Dedifferentiated amniotic fluid mesenchymal stem cell (primary cell): ENCODE measurements at regions not wholly inside any gene's neighbourhood (a gene's known extent, or its start where the extent isn't known, plus 50 kb on each side); places are given as distances from the start of the nearest gene placed in this dataset.
A peak's percentile ranks its signal among the peaks of the same experiment; 100 is the strongest.

Experiments used
- DNase-seq: peaks from one replicate; pipeline ENCODE4 v3.0.0-alpha.2; 2016; ENCODE audit errors: extremely low spot score

DNA sequence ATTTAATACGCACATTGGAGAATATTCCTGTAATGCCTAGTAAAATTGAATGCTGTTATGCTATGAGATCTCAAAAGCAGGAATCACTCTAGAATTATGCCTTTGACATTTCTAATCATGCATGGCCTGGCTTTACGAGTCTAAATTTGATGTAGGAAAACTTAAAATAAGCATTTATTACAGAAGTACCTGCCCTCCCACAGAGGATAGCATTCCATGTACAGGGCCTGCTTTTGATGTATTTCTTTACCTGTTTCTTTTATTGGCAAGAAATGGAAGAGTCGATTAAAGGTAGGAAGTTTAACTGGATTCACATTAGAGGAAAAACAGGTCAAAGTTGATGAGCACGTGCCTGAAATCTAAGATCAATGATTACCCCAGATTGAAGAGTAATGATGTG, 219.5 kb downstream of the PCDH7 start:
- DNase-seq: no peak

DNA sequence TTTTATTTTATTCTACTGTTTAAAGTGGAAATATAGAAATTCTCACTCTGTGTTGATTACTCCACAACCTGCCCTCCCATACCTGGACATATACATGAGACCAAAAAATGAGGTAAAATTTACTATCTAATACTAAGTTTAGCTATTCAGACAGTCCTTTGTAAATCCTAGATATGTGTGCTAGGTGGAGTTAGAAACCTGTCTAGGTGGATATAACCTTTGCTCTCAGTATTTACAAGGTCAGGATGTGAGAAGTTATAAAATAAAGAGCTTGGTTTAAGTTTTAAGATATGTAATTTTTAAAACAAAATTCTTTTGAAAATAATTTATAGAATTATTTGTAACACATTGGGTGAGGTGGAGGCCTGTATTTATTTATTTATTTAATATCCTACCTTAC, 221.5 kb downstream of the PCDH7 start:
- DNase-seq: no peak

DNA sequence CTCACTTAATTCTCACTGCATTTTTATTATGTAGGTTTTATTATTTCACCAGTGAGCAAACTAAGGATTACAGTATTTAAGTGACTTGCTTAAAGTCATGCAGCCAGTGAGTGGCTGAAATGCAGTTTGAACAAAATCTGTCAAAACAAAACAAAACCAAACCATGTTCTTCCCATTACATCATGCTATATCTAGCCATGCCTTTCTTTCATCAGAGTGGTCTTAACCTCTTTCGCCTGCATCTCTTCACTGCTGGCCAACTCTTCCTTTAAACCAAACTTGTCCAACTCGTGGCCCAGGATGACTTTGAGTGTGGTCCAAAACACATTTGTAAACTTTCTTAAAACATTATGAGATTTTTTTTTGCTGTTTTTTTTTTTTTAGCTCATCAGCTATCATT, 223.2 kb downstream of the PCDH7 start:
- DNase-seq: no peak

DNA sequence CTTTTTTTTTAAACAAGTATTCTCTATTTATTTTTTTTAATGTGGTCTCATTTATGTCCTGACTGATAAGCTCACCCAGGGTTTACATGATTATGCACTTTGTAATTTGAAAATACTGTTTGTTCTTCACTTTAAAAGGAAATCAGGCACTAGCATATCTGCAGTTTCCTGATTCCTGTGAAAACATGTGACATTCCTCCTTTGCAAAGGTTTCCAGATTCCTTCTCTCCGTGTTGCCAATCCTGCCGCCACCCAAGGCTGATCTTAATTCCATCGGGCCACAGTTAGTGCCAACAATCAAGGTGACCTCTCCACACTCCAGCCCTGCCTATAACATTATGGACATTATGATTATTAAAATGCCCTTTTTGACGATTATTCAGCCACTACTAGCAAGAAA, 225.4 kb downstream of the PCDH7 start:
- no peak for DNase-seq

DNA sequence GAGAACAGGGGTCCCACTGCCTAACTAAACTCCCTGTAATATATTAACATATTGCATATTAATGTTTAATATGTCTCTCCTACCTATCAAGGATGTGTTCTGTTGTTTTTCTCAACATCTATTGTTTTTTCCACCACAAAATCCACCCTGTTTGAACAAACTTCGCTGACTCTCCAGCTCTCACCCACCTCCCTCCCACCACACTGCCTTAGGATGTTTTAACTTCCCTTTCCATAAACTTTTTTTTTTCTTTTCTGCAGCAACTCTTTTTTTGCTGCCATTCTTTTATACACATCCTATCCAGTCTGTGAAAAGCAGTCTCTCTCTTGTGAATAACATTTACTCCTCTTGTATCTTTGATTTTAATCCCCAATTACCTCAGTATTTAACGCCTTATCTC, 226.1 kb downstream of the PCDH7 start:
- no peak for DNase-seq

DNA sequence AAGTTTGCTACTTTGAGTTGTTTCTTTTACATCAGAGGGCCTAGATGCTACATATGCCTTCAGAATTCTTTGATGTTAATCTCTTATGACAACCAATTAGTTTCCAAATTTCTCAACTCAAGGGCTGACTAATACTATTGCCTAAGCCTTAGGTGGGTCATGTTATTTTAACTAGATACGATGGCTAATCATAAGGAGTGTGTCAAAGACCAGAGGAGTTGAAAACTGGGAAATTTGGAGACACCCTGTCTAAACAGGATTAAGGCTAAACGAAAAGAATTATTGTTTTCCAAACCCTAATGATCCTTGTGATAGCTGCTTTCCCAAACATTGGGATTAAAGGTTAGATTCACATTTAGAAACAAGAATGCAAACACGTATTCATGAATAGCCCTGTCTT, 228.5 kb downstream of the PCDH7 start:
- peak; percentile 72 for DNase-seq

DNA sequence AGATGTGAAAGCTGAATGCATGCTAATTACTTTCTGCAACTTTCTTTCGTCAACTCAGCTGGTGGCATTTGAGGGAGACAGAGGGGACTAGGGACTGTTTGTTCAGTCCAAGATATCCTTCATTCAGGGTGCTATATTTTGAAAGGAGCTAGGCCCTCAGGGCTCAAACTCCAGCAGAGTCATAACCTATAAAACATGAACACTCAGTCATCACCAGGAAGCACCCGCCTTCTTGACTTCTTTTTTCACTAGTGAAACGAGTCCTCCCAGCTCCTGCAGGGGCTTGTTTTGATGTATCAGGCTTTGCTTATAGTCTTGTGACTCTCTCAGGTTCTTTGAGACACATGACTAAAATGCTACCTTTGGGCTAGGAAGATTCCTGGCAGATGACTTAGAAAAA, 230.6 kb downstream of the PCDH7 start:
- no peak for DNase-seq

DNA sequence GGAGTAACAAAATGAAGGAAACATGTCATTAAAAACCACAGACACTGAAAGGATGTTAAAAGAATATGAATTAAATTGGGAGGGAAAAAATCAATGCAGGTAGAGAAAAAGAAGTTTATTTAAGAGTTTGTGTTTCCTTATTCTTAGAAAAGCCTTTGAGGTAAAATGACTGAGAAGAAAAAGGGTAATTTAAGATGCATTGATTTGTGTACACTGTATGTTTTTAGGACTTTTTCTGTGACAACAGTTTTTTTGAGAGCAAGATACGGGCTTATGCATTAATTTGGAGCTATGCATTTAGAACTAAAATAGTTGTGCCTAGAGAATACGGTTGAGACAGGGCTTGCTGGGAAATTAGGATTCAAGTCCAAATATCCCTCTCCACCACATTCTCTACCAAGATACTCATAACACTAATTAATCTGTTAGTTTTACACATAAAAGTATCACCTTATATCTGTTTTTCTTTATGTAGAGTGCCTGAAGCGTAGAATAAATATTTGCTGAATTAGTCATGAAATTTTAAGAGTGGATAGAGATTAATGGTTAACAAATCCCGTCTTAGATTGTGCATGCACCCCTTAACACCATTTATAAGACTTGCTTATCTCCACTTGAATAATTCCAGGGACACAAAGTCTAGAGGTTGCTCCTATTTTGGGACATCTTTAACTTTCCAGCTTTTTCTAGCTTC, 232.5 kb downstream of the PCDH7 start:
- DNase-seq: no peak

DNA sequence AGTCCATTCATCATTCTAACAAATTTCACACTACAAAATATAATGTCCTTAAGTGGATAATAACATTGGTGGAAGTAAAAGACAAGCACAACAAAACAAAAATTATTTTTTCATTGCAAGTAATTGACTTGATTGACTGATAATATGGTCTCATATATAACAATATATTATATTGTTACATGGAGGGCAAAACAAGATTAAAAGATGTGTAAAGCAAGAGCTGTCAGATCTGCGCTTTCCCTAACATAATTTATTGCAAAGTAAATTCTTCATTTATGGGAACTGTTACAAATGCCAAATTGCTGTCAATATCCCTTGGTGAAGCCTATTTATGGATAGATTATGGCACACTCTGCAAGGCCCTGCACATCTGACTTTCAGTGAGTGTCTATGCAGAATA, 233.6 kb downstream of the PCDH7 start:
- DNase-seq: no peak

DNA sequence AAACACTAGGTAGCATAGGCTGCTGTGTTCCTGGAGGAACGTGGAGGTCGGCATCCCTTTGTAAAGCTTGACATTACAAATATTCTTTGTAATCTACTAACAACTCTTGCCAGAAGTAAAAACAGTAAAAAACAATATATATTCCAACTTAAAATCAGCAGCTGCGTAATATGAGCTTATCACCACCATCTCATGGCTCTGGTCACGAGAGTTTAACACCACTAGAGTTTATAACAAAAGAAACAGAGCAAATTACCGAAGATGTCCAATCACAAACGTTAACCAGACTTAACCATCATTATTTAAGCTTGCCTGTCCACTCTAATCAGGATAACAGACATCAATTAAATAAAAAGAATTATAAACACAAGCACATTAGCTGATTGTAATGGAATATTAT, 236.7 kb downstream of the PCDH7 start:
- DNase-seq: no peak

DNA sequence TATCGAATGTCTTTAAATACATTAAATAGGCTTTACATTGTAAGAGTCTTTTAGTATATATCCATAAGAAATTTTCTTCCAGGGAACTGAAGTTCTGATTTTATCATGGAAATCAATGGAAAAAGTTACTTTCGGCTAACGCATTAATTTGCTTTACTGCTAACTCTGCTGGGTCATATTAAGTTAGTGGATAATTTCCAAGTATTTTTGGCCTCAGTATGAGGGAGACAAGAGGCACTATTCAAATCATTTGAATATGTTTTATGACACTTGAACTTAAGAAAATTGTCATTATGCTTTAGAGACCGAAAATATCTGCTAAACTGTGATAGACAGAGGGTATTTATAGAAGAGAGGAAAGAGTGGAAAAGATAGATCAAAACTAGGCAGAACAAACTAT, 237.5 kb downstream of the PCDH7 start:
- no peak for DNase-seq

DNA sequence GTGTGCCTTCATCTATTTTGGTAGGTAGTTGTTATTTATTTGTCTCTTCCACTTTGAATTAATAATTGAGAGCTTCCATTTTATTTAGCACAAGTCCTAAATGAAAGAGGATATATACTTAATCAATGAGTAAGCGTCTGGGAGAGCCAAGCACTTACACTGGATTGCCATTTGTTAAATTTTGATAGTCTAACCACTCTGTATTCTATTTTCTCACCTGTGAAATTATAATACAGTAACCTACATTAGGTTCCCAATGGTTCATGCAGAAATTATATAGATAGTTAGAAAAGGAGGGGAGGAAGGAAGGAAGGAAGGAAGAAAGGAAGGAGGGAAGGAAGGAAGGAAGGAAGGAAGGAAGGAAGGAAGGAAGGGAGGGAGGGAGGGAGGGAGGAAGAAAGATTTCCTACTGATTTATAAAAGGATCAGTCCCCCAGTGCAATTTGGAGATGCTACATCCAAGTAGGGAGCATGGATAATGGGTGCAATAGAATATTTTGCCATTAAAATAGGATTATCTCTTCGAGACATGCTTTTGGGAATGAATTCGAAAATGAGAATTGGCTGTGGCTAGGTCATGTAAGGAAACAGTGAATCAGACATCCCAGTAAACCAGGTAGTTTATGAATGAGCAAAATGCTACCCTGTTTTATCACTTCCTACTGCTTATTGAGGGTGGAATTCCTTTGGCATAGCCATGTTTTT, 239.8 kb downstream of the PCDH7 start:
- DNase-seq: no peak

DNA sequence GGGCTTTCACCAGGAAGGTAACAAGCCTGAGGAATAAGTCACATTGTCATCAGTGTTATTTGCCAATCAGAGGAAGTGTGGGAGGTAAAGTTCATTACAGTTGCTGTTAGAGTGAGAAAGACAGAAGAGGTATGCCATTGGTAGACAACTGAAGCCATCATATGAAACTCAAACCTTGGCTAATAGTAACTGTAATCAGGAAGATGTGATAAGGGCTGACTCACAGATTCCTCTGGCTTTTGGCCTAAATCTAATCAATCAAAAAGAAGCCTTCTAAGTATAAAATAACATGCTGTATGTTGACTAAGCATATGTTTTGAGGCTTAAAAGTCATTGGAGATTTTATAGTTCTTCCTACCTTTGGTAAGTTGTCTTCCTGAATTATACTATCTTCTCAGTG, 242.8 kb downstream of the PCDH7 start:
- DNase-seq: no peak

DNA sequence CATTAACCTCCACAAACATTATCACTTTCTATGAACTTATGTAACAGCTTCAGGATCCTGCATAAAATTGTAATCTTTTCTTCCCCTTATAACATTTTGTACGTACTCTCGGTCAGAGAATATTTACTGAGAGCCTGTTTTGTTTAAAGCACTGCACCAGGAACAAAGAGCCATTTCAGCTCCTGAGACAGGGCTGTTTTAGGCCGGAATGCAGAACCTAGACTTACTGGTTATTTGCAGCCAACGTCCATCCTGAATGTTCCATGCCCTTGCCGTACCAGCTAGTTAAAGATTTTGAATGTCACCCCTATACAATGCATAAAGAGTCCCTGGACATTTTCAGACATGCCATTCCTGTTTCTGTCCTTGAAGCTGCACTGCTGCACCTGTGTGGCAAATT, 248.8 kb downstream of the PCDH7 start:
- no peak for DNase-seq

DNA sequence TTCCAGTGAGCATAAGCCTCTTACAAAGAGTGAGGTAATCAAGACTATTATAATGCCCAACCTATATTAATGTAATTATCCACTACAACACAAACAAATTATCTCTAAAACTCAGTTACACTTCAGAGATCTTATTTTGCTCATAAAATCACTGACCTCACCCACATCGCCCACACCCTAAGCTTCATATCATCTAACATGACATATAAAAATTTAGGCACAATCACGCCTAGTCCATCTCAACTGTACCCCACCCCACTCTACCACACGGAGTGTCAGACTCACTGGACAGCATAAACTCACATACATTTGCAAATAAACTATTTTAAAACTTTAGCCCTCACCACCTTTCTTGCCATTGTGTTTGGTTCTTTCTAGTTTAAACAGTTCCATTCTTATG, 252.4 kb downstream of the PCDH7 start:
- no peak for DNase-seq

DNA sequence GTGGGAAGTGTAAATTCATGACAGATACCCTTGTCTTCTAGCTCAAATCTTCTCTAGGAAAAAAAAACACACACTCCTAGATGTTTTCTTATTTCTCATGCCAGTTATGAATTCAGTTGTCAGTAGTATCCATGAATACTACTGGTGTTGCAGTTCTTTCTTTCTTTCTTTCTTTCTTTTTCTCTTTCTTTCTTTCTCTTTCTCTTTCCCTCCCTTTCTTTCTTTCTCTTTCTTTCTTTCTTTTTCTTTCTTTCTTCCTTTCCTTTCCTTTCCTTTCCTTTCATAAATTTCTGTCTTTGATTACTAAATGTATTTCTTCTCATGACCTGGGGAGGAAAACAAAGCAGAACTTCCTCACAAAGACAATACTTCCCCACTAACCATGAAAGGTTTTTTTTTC, 253.8 kb downstream of the PCDH7 start:
- no peak for DNase-seq

DNA sequence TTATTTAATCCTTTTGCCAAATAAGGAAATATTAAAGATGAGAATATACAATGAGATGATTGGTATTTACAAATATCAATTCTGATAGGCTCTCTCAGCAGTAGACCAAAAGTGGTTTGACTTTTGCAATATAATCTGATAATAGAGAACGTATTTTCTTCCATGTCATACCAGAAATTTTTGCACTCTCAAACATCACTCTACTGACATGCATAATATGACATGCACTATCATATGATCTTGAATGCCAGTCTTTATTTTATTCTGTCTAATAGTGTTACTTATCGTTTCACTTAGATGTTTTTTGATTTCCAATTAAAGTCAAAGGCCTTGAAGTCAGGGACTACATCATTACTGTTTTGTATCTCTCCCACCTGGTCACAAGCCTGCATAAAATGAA, 259.2 kb downstream of the PCDH7 start:
- no peak for DNase-seq

DNA sequence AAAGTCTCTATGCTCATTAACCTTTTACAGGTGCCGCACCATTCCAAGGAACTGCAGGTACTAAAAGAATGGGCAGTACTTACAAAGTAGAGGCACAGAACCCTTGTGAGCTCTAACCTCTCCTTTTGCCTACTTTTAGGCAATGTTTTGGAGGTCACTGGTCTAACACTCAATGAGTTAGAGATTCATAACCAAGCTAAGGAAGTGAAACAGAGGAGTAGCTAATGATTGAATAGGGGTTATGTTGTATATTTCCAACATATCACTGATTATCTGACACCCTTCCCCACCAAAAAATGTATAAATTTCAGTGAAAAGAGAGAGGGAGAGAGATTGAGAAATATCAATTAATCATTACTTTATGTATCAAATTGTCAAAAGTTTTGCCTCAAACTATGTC, 269.3 kb downstream of the PCDH7 start:
- no peak for DNase-seq

DNA sequence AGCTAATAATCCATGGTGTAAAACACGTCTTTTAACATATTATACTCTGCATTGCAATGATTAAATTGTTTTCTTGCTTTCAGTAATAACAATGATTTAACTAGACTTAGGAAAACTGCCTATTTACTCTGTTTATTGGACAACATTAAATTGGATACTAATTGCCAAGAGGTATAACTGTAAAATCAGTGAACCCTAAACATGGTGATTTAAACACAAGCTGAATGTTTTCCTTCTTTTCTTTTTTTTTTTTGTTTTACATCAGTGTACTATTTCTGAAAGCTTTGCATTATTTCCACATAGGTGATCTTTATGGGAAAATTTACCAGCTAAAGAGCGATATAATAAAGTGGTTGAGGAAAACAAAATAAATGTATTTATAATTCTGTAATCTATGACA, 276.7 kb downstream of the PCDH7 start:
- no peak for DNase-seq

DNA sequence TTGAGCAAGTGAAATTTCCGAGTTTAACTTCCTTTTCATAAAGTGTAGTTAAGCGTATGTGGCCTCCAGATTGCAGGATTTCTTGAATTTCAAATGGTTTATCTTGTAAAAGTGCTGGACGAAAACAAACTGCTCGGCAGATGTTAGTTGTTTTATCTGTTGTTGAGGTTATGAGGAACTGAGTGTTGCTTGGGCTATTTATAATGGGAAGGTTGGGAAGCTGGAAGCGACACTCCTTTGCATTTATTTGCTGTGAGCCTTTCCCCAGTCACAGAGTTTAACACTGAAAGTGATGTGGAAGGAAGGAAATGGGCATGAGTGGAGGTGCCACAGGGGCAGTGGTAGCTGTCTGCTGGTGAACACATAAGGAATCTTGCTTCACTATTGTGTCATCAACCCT, 284.9 kb downstream of the PCDH7 start:
- DNase-seq: no peak

DNA sequence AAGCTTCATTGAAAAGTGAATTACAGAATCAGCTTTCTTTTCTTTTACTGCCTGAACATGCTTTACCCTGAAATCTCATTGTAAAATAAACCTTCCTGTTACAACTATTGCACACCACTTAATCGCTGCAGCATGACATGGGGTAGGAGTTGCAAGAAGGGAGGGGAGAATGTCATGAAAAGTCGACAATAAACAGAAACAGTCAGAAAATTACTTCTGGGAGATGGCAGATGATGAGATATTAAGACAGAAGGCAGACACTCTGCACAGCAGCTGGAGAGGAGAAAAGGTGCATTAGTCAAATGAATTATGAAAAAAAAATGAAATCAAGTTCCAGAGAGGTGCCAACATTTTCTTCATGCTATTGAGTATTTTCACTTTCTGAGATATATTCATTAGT, 287.7 kb downstream of the PCDH7 start:
- no peak for DNase-seq

DNA sequence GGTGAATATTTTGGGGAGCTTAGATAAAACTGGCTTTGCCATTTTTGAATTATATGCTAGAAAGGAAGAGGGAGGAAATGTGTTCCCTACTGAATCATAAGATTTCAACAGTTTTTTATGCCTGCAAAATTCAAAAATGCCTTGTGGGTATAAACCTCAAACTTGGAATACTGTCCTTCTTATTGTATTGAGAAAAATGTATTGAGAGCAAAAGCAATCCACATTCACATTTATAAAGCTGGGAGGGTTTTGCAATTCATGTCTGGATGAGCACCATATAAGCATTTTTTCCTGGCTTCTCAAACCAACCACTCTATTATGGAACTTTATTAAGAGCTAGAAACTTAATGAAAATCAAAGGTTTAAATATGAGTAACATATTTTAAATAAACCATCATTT, 289.8 kb downstream of the PCDH7 start:
- DNase-seq: peak; percentile 20

DNA sequence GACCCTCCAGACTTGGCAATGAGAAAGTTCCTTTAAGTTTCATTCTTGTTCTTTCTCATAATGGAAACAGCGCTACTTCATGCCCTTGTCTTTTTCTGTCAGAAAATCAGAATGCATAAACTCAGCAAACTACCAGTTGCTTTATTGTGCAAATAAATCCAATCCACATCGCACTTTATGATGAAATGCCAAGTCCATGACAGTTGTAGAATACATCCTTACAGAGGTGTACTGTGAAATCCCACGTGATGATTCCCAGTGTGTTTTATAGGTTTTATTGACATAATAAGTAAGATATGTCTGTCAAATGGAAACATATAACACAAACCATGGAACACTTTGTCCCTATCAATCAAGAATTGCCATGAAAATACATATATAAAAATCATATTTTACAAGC, 295.0 kb downstream of the PCDH7 start:
- DNase-seq: no peak
